ENCODE measurements at regions not wholly inside any gene's neighbourhood (a gene's known extent, or its start where the extent isn't known, plus 50 kb on each side); places are given as distances from the start of the nearest gene placed in this dataset.

GRCh38 chr2:150247481-150247880 lies 240.0 kb downstream of the RND3 start:
- Histone ChIP-seq H3K79me2 (ENCODE audit: insufficient read depth, low read length) (no peaks in the 10 kb centered on the region), H3K4me1 (ENCODE audit: control insufficient read depth in 1 of 2, insufficient read depth in 2 of 2, low read length in 2 of 2) (no peaks in the 10 kb centered on the region), H3K4me2 (ENCODE audit: low read length) (no peak overlapping the region), H3K9me2 (ENCODE audit: insufficient read depth) (no peaks in the 10 kb centered on the region), H2AFZ (ENCODE audit: low read depth, low read length, poor library complexity, severe bottlenecking) (no peak overlapping the region), H3K27me3 (ENCODE audit: insufficient read depth, low read length) (no peaks in the 10 kb centered on the region), H4K20me1 (ENCODE audit: insufficient read depth) (no peaks in the 10 kb centered on the region), H3K9me3 (ENCODE audit: control insufficient read depth in 1 of 2, insufficient read depth in 1 of 2, low read depth in 1 of 2, low read length in 2 of 2) (no peaks in the 10 kb centered on the region), H3K4me3 (replicated peaks in 1 of 2; ENCODE audit: low read depth in 1 of 2, low read length in 2 of 2) (no peak overlapping the region), H3K9ac (ENCODE audit: low read length) (no peak overlapping the region), H3K36me3 (ENCODE audit: control insufficient read depth in 1 of 2, insufficient read depth in 2 of 2, low read length in 2 of 2) (no peaks in the 10 kb centered on the region), H3K27ac (ENCODE audit: low read depth, low read length) (no peak overlapping the region)
- intact Hi-C loops (cut with micrococcal nuclease), result no loop called here
- ATAC-seq (no peak), DNase-seq (ENCODE audit: low read depth, low spot score) (no peak)
- RAD21 ChIA-PET (ENCODE audit: low non-redundant PET in 1 of 2, low total read pairs in 2 of 2, uncharacterized antibody in 2 of 2, unreplicated experiment in 2 of 2), result no interaction called here
- CTCF ChIA-PET, result no interaction called here
- no TSS peak for BruUV-seq (replicated peaks)
- no peak for TF ChIP-seq MAX (IDR thresholded peaks at IDR 0.05)
- no peak for TF ChIP-seq CTCF (IDR thresholded peaks at IDR 0.05 in 2 of 3, conservative IDR thresholded peaks at IDR 0.05 in 1 of 3; ENCODE audit: borderline replicate concordance in 1 of 3, insufficient read depth in 1 of 3, low read depth in 2 of 3, low read length in 2 of 3)
- no peak for TF ChIP-seq FOSL1 (IDR thresholded peaks at IDR 0.05; ENCODE audit: low read depth)
- TF ChIP-seq EGR1 (IDR thresholded peaks at IDR 0.05; ENCODE audit: low read depth), result no peak
- no peak for TF ChIP-seq SP1 (IDR thresholded peaks at IDR 0.05; ENCODE audit: low read depth)
- TF ChIP-seq ZNF274 (IDR thresholded peaks at IDR 0.05; ENCODE audit: low read depth, low read length), result no peak
- TF ChIP-seq CEBPB (IDR thresholded peaks at IDR 0.05; ENCODE audit: low read depth), result no peak
- POLR2A ChIA-PET, result no interaction called here

- BruUV-seq (replicated peaks), result no TSS peak
- Histone ChIP-seq H3K4me3 (replicated peaks in 1 of 2; ENCODE audit: low read depth in 1 of 2, low read length in 2 of 2) (no peak overlapping the region), H3K9me3 (ENCODE audit: control insufficient read depth in 1 of 2, insufficient read depth in 1 of 2, low read depth in 1 of 2, low read length in 2 of 2) (no peaks in the 10 kb centered on the region), H4K20me1 (ENCODE audit: insufficient read depth) (no peaks in the 10 kb centered on the region), H3K27me3 (ENCODE audit: insufficient read depth, low read length) (no peaks in the 10 kb centered on the region), H3K27ac (ENCODE audit: low read depth, low read length) (no peak overlapping the region), H3K4me1 (ENCODE audit: control insufficient read depth in 1 of 2, insufficient read depth in 2 of 2, low read length in 2 of 2) (no peaks in the 10 kb centered on the region), H3K79me2 (ENCODE audit: insufficient read depth, low read length) (no peaks in the 10 kb centered on the region), H2AFZ (ENCODE audit: low read depth, low read length, poor library complexity, severe bottlenecking) (no peak overlapping the region), H3K4me2 (ENCODE audit: low read length) (no peak overlapping the region), H3K9ac (ENCODE audit: low read length) (no peak overlapping the region), H3K9me2 (ENCODE audit: insufficient read depth) (no peaks in the 10 kb centered on the region), H3K36me3 (ENCODE audit: control insufficient read depth in 1 of 2, insufficient read depth in 2 of 2, low read length in 2 of 2) (no peaks in the 10 kb centered on the region)
- ChIA-PET CTCF (no interaction called here), POLR2A (no interaction called here), RAD21 (ENCODE audit: low non-redundant PET in 1 of 2, low total read pairs in 2 of 2, uncharacterized antibody in 2 of 2, unreplicated experiment in 2 of 2) (no interaction called here)
- intact Hi-C loops (cut with micrococcal nuclease), result no loop called here
- TF ChIP-seq RAD21 (IDR thresholded peaks at IDR 0.05; ENCODE audit: low read depth), result no peak
- no peak for TF ChIP-seq POLR2A (IDR thresholded peaks at IDR 0.05; ENCODE audit: borderline replicate concordance, extremely low read depth, insufficient read depth, insufficient read length)
- TF ChIP-seq ELF1 (IDR thresholded peaks at IDR 0.05; ENCODE audit: borderline replicate concordance, low read depth), result no peak
- no peak for TF ChIP-seq ATF3 (IDR thresholded peaks at IDR 0.05)
- no peak for TF ChIP-seq TCF7L2 (IDR thresholded peaks at IDR 0.05; ENCODE audit: borderline replicate concordance, extremely low read depth, insufficient read depth, insufficient read length)
- no peak for TF ChIP-seq ZFX (IDR thresholded peaks at IDR 0.05)
- TF ChIP-seq EZH2 (IDR thresholded peaks at IDR 0.05), result no peak
- TF ChIP-seq FOSL1 (IDR thresholded peaks at IDR 0.05; ENCODE audit: low read depth), result no peak
- no peak for ATAC-seq
- DNase-seq (ENCODE audit: low read depth, low spot score), result no peak
Observed at GRCh38 chr2:150234787-150235446, 252.6 kb downstream of the RND3 start.
